T-helper 1 cell treated with Interleukin-12 subunit alpha and Interleukin-12 subunit beta and Interleukin-4 antibody, amounts not matched to agents 30 μg/mL and 1 μg/mL, for 36 hours (primary cell): ENCODE measurements at regions not wholly inside any gene's neighbourhood (a gene's known extent, or its start where the extent isn't known, plus 50 kb on each side); places are given as distances from the start of the nearest gene placed in this dataset.

ENCODE experiments used
- H3K27ac Mint-ChIP-seq: one replicate; pipeline ENCODE4 v1.8.0; 2021; ENCODE audit warnings: mild to moderate bottlenecking, mixed read lengths
- H3K27me3 Mint-ChIP-seq: one replicate; pipeline ENCODE4 v1.8.0; 2021; ENCODE audit warnings: low read depth, mixed read lengths
- H3K36me3 Mint-ChIP-seq: one replicate; pipeline ENCODE4 v1.8.0; 2021; ENCODE audit warnings: low read depth, mixed read lengths
- H3K4me1 Mint-ChIP-seq: one replicate; pipeline ENCODE4 v1.8.0; 2021; ENCODE audit warnings: low read depth, mixed read lengths
- H3K4me3 Mint-ChIP-seq: one replicate; pipeline ENCODE4 v1.8.0; 2021; ENCODE audit warnings: mild to moderate bottlenecking, moderate library complexity, mixed read lengths
- H3K9me3 Mint-ChIP-seq: one replicate; pipeline ENCODE4 v1.8.0; 2021; ENCODE audit warnings: mixed read lengths

GRCh38 chr6:151671195-151671594, 136.3 kb upstream of the ESR1 start:
- Mint-ChIP-seq H3K36me3 (no peaks in the 10 kb centered on the region), H3K4me3 (no peak overlapping the region), H3K27ac (no peak overlapping the region), H3K4me1 (peaks cover 2% of the 10 kb centered on the region), H3K27me3 (peaks cover 15% of the 10 kb centered on the region), H3K9me3 (no peaks in the 10 kb centered on the region)

GRCh38 chr6:151674578-151674977, 132.9 kb upstream of the ESR1 start:
- Mint-ChIP-seq H3K27me3 (no peaks in the 10 kb centered on the region), H3K27ac (no peak overlapping the region), H3K4me3 (no peak overlapping the region), H3K4me1 (peaks cover 2% of the 10 kb centered on the region), H3K9me3 (no peaks in the 10 kb centered on the region), H3K36me3 (no peaks in the 10 kb centered on the region)

DNA sequence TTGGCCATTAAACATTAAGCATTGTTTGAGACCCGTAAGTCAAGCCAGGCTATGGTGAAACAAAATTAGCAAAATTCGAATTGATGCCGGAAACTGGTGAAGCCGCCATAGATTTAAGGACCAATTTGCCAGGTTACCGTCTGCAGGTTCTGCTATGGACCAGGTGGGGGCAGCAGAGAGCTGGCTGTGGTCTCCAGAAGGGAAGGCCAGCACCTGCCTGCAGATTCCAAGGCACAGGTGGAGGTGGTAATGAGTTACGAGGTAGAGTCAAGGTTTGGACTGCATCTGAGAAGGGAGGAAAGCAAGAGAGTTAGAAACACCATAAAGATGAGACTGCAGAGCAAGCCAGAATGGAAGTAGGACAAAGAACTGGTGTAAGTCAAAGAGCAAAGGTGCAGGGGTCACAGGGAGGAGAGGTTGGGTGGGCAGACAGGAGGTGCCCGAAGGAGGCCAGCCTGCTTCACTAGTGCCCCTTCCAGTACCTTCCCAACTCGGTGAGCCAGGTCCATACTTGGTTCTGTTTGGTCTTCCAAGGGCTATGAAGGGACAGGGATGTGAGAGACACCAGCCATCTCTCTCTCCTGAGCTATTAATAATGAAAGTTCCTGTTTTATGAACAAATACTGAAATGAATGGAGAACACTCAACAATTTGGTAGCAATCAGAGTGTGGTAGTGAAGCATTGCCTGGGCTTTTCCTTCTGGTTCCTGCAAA, 131.6 kb upstream of the ESR1 start:
- no peak overlapping the region for H3K27ac Mint-ChIP-seq
- H3K9me3 Mint-ChIP-seq = no peaks in the 10 kb centered on the region
- H3K4me1 Mint-ChIP-seq = peaks cover 2% of the 10 kb centered on the region
- no peak overlapping the region for H3K4me3 Mint-ChIP-seq
- H3K27me3 Mint-ChIP-seq = no peaks in the 10 kb centered on the region
- H3K36me3 Mint-ChIP-seq = no peaks in the 10 kb centered on the region

- H3K4me3 Mint-ChIP-seq = no peak overlapping the region
- no peaks in the 10 kb centered on the region for H3K27me3 Mint-ChIP-seq
- no peak overlapping the region for H3K27ac Mint-ChIP-seq
- peaks cover 4% of the 10 kb centered on the region for H3K4me1 Mint-ChIP-seq
- no peaks in the 10 kb centered on the region for H3K36me3 Mint-ChIP-seq
- no peaks in the 10 kb centered on the region for H3K9me3 Mint-ChIP-seq
Observed at GRCh38 chr6:151676460-151676945, 131.0 kb upstream of the ESR1 start.

DNA sequence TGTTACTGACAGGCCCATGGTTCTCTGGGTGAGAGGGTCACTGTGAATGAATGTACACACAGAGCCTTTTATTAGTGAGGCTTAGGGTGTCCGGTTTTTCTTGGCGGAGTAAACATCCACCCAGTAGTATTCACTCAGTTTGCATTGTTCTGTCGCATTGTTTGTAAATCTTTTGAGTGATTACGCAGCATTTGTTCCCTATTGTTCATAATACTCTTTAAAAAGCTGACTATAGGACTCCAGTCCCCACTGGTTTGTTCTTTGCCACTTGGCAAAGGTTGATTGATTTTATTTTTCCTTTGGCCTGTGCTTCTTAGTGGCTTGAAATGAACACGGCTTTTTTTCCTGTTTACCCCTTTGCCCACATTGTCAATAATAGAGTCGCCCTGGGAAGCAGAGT, 130.1 kb upstream of the ESR1 start:
- Mint-ChIP-seq H3K4me1 (peaks cover 10% of the 10 kb centered on the region), H3K9me3 (no peaks in the 10 kb centered on the region), H3K36me3 (no peaks in the 10 kb centered on the region), H3K27ac (no peak overlapping the region), H3K4me3 (no peak overlapping the region), H3K27me3 (peaks cover 5% of the 10 kb centered on the region)

GRCh38 chr6:151679081-151679480, 128.4 kb upstream of the ESR1 start:
- peaks cover 10% of the 10 kb centered on the region for H3K4me1 Mint-ChIP-seq
- no peak overlapping the region for H3K27ac Mint-ChIP-seq
- H3K4me3 Mint-ChIP-seq = no peak overlapping the region

GRCh38 chr6:151679941-151680340, 127.5 kb upstream of the ESR1 start:
- Mint-ChIP-seq H3K4me1 (peaks cover 10% of the 10 kb centered on the region), H3K4me3 (no peak overlapping the region), H3K9me3 (no peaks in the 10 kb centered on the region), H3K27me3 (peaks cover 21% of the 10 kb centered on the region), H3K27ac (no peak overlapping the region), H3K36me3 (no peaks in the 10 kb centered on the region)

More at GRCh38 chr6:151679081-151679480, 128.4 kb upstream of the ESR1 start:
- Mint-ChIP-seq H3K36me3 (no peaks in the 10 kb centered on the region), H3K27me3 (peaks cover 17% of the 10 kb centered on the region), H3K9me3 (no peaks in the 10 kb centered on the region)

- Mint-ChIP-seq H3K4me3 (no peak overlapping the region), H3K36me3 (no peaks in the 10 kb centered on the region), H3K9me3 (no peaks in the 10 kb centered on the region), H3K27ac (no peak overlapping the region), H3K4me1 (peaks cover 8% of the 10 kb centered on the region), H3K27me3 (peaks cover 21% of the 10 kb centered on the region)
Observed at GRCh38 chr6:151680846-151681432, 126.5 kb upstream of the ESR1 start.

DNA sequence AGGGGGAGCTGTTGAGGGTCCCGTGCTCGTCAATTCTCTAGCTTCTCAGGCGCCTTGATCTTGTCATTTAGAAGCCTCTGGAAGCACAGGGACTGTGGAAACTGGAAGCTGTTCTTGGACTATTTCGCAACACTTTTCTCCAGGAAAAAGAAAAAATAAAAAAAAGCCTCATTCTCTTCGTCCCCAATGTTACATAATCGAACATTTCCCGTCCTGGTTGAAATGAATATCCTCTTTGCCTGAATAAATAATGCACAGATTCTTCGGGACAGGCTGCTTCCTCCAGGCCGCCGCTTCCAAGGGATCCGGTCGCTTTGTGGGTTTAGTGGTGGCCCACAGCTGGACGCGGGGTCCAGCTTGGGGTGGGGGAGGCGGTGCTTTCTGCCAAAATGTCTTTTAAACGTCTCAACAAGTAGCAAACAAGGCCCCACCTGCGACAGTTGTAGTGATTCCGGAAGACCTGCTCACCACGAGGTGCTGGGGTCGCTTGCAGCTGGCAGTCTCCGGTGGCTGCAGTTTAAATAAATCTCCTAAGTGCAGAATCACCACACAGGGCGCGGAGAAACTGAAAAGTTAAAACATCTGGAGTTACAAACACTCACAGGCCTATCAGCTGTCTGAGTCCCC, 125.9 kb upstream of the ESR1 start:
- Mint-ChIP-seq H3K27ac (no peak overlapping the region), H3K9me3 (no peaks in the 10 kb centered on the region), H3K4me3 (no peak overlapping the region), H3K36me3 (no peaks in the 10 kb centered on the region), H3K27me3 (peaks cover 21% of the 10 kb centered on the region), H3K4me1 (peaks cover 8% of the 10 kb centered on the region)

DNA sequence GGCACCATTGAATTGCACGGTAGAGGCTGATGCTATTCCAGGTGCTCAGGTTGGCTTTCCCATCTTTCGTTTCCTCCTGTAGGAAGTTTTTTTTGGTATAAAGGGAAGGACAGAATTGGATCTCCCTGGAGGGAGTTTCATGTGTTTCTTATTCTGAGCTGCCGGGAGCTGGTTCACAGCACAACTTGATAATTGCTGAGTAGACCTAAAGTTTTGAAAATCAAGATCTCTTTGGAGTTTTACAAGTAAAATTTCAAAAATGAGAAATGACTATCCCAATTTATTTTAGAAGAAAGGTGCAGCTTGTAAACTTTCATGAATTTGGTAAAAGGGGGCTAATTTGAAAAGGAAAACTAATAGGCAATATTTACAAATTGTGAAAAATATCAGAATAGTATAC, 125.2 kb upstream of the ESR1 start:
- H3K27me3 Mint-ChIP-seq = peaks cover 25% of the 10 kb centered on the region
- H3K36me3 Mint-ChIP-seq = no peaks in the 10 kb centered on the region
- peaks cover 8% of the 10 kb centered on the region for H3K4me1 Mint-ChIP-seq
- no peaks in the 10 kb centered on the region for H3K9me3 Mint-ChIP-seq
- H3K27ac Mint-ChIP-seq = no peak overlapping the region
- H3K4me3 Mint-ChIP-seq = no peak overlapping the region

DNA sequence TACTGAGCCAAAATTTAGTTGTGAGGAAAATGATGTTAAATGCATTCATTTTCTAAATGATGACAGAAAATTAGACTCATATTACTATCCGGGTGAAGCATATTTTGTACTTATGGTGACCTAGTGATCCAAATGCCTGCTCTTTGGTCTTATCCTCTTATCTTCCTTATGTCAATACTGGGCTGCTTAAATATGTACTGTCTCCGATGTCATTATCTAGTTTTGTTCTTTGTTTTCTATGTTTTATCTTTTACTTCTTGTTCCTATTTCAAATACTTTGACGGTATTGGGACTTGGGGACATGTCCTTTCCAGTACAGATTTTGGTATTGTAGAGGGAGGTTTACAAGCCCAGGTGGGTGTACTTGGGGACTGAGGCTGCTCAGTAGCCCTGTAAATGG, 124.6 kb upstream of the ESR1 start:
- Mint-ChIP-seq H3K27me3 (peaks cover 27% of the 10 kb centered on the region), H3K36me3 (no peaks in the 10 kb centered on the region), H3K27ac (no peak overlapping the region), H3K4me1 (peaks cover 8% of the 10 kb centered on the region), H3K9me3 (no peaks in the 10 kb centered on the region), H3K4me3 (no peak overlapping the region)

- Mint-ChIP-seq H3K27ac (no peak overlapping the region), H3K4me1 (peaks cover 8% of the 10 kb centered on the region), H3K9me3 (no peaks in the 10 kb centered on the region), H3K27me3 (peaks cover 30% of the 10 kb centered on the region), H3K36me3 (no peaks in the 10 kb centered on the region), H3K4me3 (no peak overlapping the region)
Observed at GRCh38 chr6:151683381-151683780, 124.1 kb upstream of the ESR1 start.

DNA sequence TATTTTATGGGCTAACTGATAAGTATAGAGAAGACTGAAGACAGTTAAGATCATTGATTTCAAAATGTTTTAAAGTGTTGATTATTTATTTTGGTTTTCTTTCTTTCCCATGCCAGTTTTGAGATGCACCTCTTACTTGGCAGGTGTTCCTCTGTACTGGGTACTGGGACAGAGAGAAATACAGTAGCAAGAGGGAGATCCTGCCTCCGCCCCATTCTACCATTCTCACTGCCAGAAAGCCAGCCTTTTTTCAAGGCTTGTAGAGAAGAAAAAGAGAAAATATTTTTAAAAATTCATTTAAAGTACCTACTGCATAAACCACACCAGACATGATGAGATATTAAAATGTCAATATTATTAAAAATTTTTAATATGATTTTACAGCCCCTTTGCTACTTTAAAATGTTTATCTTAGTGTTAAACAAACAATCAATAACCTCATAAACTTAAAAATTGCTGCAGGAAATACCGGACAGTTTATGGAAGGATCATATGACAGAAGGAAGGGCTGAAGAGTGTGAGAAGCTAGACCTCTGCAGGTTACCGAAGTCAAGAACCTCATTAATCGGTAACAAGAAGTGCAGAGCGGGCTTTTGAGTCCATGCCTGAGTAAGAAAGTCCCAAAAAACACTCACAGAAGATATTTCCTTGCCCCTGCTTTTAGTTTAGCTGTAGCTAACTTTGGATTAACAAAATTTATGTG, 117.8 kb upstream of the ESR1 start:
- Mint-ChIP-seq H3K9me3 (no peaks in the 10 kb centered on the region), H3K4me1 (peaks cover 26% of the 10 kb centered on the region), H3K27ac (peak overlapping the region; percentile 41), H3K4me3 (peak overlapping the region; percentile 81), H3K27me3 (peaks cover 13% of the 10 kb centered on the region), H3K36me3 (peaks cover 6% of the 10 kb centered on the region)

DNA sequence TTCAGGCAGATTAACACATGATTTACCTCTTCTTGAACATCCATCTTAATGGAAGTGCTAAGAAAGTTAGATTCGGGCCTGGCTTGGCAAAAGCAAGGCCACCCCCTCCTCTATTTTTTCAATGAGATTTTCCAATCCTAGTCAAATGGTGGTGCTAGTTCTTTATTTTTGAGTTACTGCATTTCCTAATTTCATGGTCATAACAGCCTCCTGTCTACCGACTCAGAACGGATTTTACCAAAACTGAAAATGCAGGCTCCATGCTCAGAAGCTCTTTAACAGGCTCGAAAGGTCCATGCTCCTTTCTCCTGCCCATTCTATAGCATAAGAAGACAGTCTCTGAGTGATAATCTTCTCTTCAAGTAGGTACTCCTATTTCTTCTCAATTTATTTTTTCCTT, 117.2 kb upstream of the ESR1 start:
- Mint-ChIP-seq H3K36me3 (peaks cover 6% of the 10 kb centered on the region), H3K9me3 (no peaks in the 10 kb centered on the region), H3K4me3 (peak overlapping the region; percentile 81), H3K4me1 (peaks cover 26% of the 10 kb centered on the region), H3K27ac (peak overlapping the region; percentile 79), H3K27me3 (peaks cover 13% of the 10 kb centered on the region)
